ENCODE measurements at regions not wholly inside any gene's neighbourhood (a gene's known extent, or its start where the extent isn't known, plus 50 kb on each side); places are given as distances from the start of the nearest gene placed in this dataset.
"Not testable (repeated sequence)": the region's sequence is repeated elsewhere in the genome, so short reads cannot be mapped to it uniquely, and the experiment has no call there.

GRCh38 chr11:91299980-91300379, 924.6 kb upstream of the FAT3 start:
- WGBS, 2 donors (ENCODE audit: low coverage in 1 of 2), result 83 to 88% methylated on average over 1 of the region's 1 CpG
- H3K4me3 ChIP-seq, result no peak overlapping the region
- no peaks in the 10 kb centered on the region for H3K27me3 ChIP-seq
- no peaks in the 10 kb centered on the region for H3K4me1 ChIP-seq
- H3K27ac ChIP-seq, result no peak overlapping the region
- no peak for ATAC-seq
- H3K9me3 ChIP-seq, result no peaks in the 10 kb centered on the region
- no peaks in the 10 kb centered on the region for H3K36me3 ChIP-seq
- TF ChIP-seq POLR2AphosphoS5 (IDR thresholded peaks at IDR 0.05), result no peak
- no peak for TF ChIP-seq EP300 (IDR thresholded peaks at IDR 0.05)
- TF ChIP-seq CTCF (IDR thresholded peaks at IDR 0.05), result no peak
- TF ChIP-seq POLR2A (IDR thresholded peaks at IDR 0.05), result no peak

- Histone ChIP-seq H3K36me3 (no peaks in the 10 kb centered on the region), H3K4me1 (no peaks in the 10 kb centered on the region), H3K27ac (no peak overlapping the region), H3K9me3 (no peaks in the 10 kb centered on the region), H3K4me3 (no peak overlapping the region), H3K27me3 (no peaks in the 10 kb centered on the region)
- no peak for TF ChIP-seq POLR2A (IDR thresholded peaks at IDR 0.05)
- TF ChIP-seq EP300 (IDR thresholded peaks at IDR 0.05), result no peak
- no peak for TF ChIP-seq POLR2AphosphoS5 (IDR thresholded peaks at IDR 0.05)
- no peak for TF ChIP-seq CTCF (IDR thresholded peaks at IDR 0.05)
- 86 to 90% methylated on average over 1 of the region's 1 CpG for whole genome bisulfite sequencing, 2 donors (ENCODE audit: low coverage in 1 of 2)
- no peak for ATAC-seq
Observed at GRCh38 chr11:91296629-91297028, 928.0 kb upstream of the FAT3 start.

GRCh38 chr11:91295591-91295990, 929.0 kb upstream of the FAT3 start:
- no peak overlapping the region for H3K27ac ChIP-seq
- H3K27me3 ChIP-seq, result no peaks in the 10 kb centered on the region
- H3K36me3 ChIP-seq, result no peaks in the 10 kb centered on the region
- TF ChIP-seq EP300 (IDR thresholded peaks at IDR 0.05), result no peak
- TF ChIP-seq POLR2AphosphoS5 (IDR thresholded peaks at IDR 0.05), result no peak
- TF ChIP-seq CTCF (IDR thresholded peaks at IDR 0.05), result no peak
- TF ChIP-seq POLR2A (IDR thresholded peaks at IDR 0.05), result no peak
- no peaks in the 10 kb centered on the region for H3K9me3 ChIP-seq
- no peak for ATAC-seq
- H3K4me1 ChIP-seq, result no peaks in the 10 kb centered on the region
- 80 to 100% methylated on average over 2 of the region's 2 CpGs for WGBS, 2 donors (ENCODE audit: low coverage in 1 of 2)
- no peak overlapping the region for H3K4me3 ChIP-seq

DNA sequence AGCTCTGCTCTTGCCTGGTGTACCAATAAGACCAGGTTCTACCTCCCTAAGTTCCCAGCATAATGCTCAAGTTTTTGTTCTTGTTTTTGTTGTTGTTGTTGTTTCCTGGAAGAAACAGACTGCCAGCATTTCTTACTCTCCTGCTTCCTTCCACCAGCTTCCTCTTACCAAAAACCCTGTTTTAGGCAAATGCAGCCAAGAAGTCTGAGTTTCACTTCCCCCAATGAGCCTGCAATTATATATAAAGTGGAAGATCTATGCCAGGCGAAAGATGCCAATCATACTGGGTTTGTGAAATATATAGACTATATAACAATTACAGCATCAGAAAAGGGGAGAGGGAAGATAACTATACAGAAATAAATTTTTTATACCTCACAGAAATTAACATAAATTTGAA, 931.5 kb upstream of the FAT3 start:
- no peak for TF ChIP-seq CTCF (IDR thresholded peaks at IDR 0.05)
- no peaks in the 10 kb centered on the region for H3K27me3 ChIP-seq
- H3K4me3 ChIP-seq, result no peak overlapping the region
- H3K27ac ChIP-seq, result no peak overlapping the region
- H3K4me1 ChIP-seq, result no peaks in the 10 kb centered on the region
- ATAC-seq, result no peak
- 85 to 100% methylated on average over 1 of the region's 1 CpG for WGBS, 2 donors (ENCODE audit: low coverage in 1 of 2)
- no peaks in the 10 kb centered on the region for H3K36me3 ChIP-seq
- no peaks in the 10 kb centered on the region for H3K9me3 ChIP-seq

- 43 to 75% methylated on average over 1 of the region's 1 CpG for WGBS, 2 donors (ENCODE audit: low coverage in 1 of 2)
Observed at GRCh38 chr11:91272089-91272488, 952.5 kb upstream of the FAT3 start.

GRCh38 chr11:91268512-91269295, 955.9 kb upstream of the FAT3 start:
- ATAC-seq, H3K27me3 ChIP-seq, H3K36me3 ChIP-seq, H3K27ac ChIP-seq, H3K4me3 ChIP-seq, H3K9me3 ChIP-seq, H3K4me1 ChIP-seq: not testable (repeated sequence)
- 60% methylated on average over 1 of the region's 37 CpGs; no CpG with 5 or more reads in 1 of the 2 donors for WGBS, 2 donors (ENCODE audit: low coverage in 1 of 2)

More at GRCh38 chr11:91272089-91272488, 952.5 kb upstream of the FAT3 start:
- Histone ChIP-seq H3K4me1 (no peaks in the 10 kb centered on the region), H3K4me3 (no peak overlapping the region), H3K27me3 (no peaks in the 10 kb centered on the region), H3K9me3 (no peaks in the 10 kb centered on the region), H3K27ac (no peak overlapping the region), H3K36me3 (no peaks in the 10 kb centered on the region)
- no peak for ATAC-seq
- TF ChIP-seq CTCF (IDR thresholded peaks at IDR 0.05) (no peak), POLR2AphosphoS5 (IDR thresholded peaks at IDR 0.05) (no peak), POLR2A (IDR thresholded peaks at IDR 0.05) (no peak), EP300 (IDR thresholded peaks at IDR 0.05) (no peak)
